Naive thymus-derived CD4-positive, alpha-beta T cell (primary cell): ENCODE measurements at regions not wholly inside any gene's neighbourhood (a gene's known extent, or its start where the extent isn't known, plus 50 kb on each side); places are given as distances from the start of the nearest gene placed in this dataset.

Experiments used
- ATAC-seq: fragments of 150-1000 bp; cut with Tn5 transposase; 2 replicates; pipeline ENCODE4 v1.10.0; 2021; ENCODE audit warnings: mild to moderate bottlenecking, moderate library complexity
- CTCF ChIA-PET: fragments of 350-600 bp; sonication (Branson Sonifier 250); formaldehyde crosslinking; loops from one replicate; lab custom pipeline; 2021; ENCODE audit warnings: antibody characterized with exemption; lab: Charles Lee
- POLR2A ChIA-PET: fragments of 350-600 bp; sonication (Branson Sonifier 250); formaldehyde crosslinking; loops from one replicate; lab custom pipeline; 2021; ENCODE audit warnings: antibody characterized with exemption, inconsistent platforms; lab: Charles Lee
- DNase-seq, 9 donors: peaks; one replicate each; pipeline versions ENCODE4 v3.0.0 to v3.0.0-alpha.2; 2020 to 2022; ENCODE audit warnings: mixed read lengths in 1 of 9
- H3K27ac ChIP-seq: one replicate; pipeline ENCODE4 v1.7.0; 2013; ENCODE audit warnings: mild to moderate bottlenecking, low read depth, low read length, moderate library complexity
- H3K27me3 ChIP-seq, 2 donors: one replicate each; pipeline ENCODE4 v1.7.0; 2013; ENCODE audit warnings: low read length in 2 of 2, mild to moderate bottlenecking in 2 of 2, moderate library complexity in 2 of 2; ENCODE audit not compliant: control insufficient read depth in 2 of 2, insufficient read depth in 2 of 2
- H3K36me3 ChIP-seq, 3 experiments: 1 replicate in 2 of 3; 2 replicates in 1 of 3; pipeline ENCODE4 v1.7.0; 2013; ENCODE audit warnings: low read length in 3 of 3, mild to moderate bottlenecking in 3 of 3, moderate library complexity in 1 of 3; ENCODE audit not compliant: insufficient read depth in 3 of 3, control insufficient read depth in 2 of 3
- H3K4me1 ChIP-seq, 2 donors: one replicate each; pipeline ENCODE4 v1.7.0; 2013; ENCODE audit warnings: low read length in 2 of 2, mild to moderate bottlenecking in 2 of 2, moderate library complexity in 1 of 2; ENCODE audit not compliant: control insufficient read depth in 2 of 2, insufficient read depth in 2 of 2
- H3K4me3 ChIP-seq: 2 replicates; pipeline ENCODE4 v1.7.0; 2013; ENCODE audit warnings: mild to moderate bottlenecking, low read length
- H3K9me3 ChIP-seq, 3 experiments: 1 replicate in 2 of 3; 2 replicates in 1 of 3; pipeline ENCODE4 v1.7.0; 2013; ENCODE audit warnings: low read length in 3 of 3; ENCODE audit not compliant: control insufficient read depth in 2 of 3
- H3K27ac Mint-ChIP-seq, 9 donors: one replicate each; pipeline ENCODE4 v1.8.0; 2020 to 2022; ENCODE audit warnings: mixed read lengths in 9 of 9, mild to moderate bottlenecking in 8 of 9, moderate library complexity in 5 of 9, inconsistent platforms in 2 of 9
- H3K27me3 Mint-ChIP-seq, 5 donors: one replicate each; pipeline ENCODE4 v1.8.0; 2021 to 2022; ENCODE audit warnings: mixed read lengths in 5 of 5, mild to moderate bottlenecking in 1 of 5
- H3K36me3 Mint-ChIP-seq, 5 donors: one replicate each; pipeline ENCODE4 v1.8.0; 2020 to 2022; ENCODE audit warnings: mixed read lengths in 5 of 5, mild to moderate bottlenecking in 3 of 5, inconsistent platforms in 1 of 5
- H3K4me1 Mint-ChIP-seq, 7 donors: one replicate each; pipeline ENCODE4 v1.8.0; 2020 to 2022; ENCODE audit warnings: mixed read lengths in 7 of 7, mild to moderate bottlenecking in 3 of 7, inconsistent platforms in 1 of 7
- H3K4me3 Mint-ChIP-seq, 10 donors: one replicate each; pipeline ENCODE4 v1.8.0; 2020 to 2022; ENCODE audit warnings: mild to moderate bottlenecking in 10 of 10, mixed read lengths in 10 of 10, moderate library complexity in 6 of 10, inconsistent platforms in 2 of 10
- H3K9me3 Mint-ChIP-seq, 11 donors: one replicate each; pipeline ENCODE4 v1.8.0; 2020 to 2022; ENCODE audit warnings: mixed read lengths in 11 of 11, mild to moderate bottlenecking in 4 of 11, inconsistent platforms in 1 of 11, moderate library complexity in 1 of 11
- intact Hi-C, 2 donors: fragments of 100-400 bp; cut with micrococcal nuclease; formaldehyde crosslinking; loops; one replicate each; pipeline ENCODE4 v1.15.1; 2023

DNA sequence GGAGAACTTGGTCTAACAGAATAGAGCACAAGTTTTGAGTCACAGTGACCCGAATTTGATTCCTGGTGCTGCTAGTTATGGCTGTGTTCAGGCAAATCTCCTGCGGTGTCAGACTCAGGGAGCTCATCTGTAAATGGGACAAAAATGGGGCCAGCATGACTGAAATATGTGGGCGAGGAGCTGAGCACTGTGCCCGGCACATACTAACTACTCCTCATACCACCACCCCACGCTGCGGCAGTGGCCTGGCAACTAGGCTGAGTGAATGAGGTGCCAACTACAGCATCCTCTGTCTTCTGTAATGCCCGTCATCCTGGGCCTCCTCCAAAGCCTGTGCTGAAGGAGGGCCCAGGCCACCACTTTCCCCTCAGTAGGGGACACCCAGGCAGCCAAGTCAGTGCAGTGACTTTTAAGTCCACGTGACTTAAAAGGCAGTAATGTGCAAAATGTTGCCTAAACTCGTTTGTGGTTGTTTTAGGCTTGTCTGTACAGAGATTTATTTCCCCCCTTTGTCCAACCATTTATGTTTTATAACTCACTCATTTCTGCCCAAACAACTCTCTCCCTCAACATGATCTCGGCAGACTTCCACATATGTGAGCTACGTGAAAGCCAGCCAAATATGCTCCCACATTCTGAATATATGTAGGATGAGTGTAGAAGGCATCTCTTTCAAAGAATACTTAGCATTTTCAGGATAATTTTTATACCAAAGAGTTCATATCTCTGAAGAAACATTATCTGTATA lies 773.7 kb downstream of the TSN start:
- no peaks in the 10 kb centered on the region for H3K27me3 Mint-ChIP-seq
- no peak overlapping the region for H3K4me3 Mint-ChIP-seq
- no peaks in the 10 kb centered on the region for H3K4me1 ChIP-seq
- no peak overlapping the region for H3K27ac ChIP-seq
- POLR2A ChIA-PET, result no interaction called here
- H3K9me3 ChIP-seq, result no peaks in the 10 kb centered on the region
- H3K27ac Mint-ChIP-seq, result no peak overlapping the region
- H3K4me3 ChIP-seq, result no peak overlapping the region
- peaks cover 0 to 2% (median 0%) of the 10 kb centered on the region in 7 donors for H3K4me1 Mint-ChIP-seq
- CTCF ChIA-PET, result no interaction called here
- H3K36me3 ChIP-seq, result no peaks in the 10 kb centered on the region
- H3K36me3 Mint-ChIP-seq, result no peaks in the 10 kb centered on the region
- ATAC-seq (no peak), DNase-seq (no peak)
- H3K9me3 Mint-ChIP-seq, result peaks cover 0 to 13% (median 3%) of the 10 kb centered on the region in 11 donors
- H3K27me3 ChIP-seq, result no peaks in the 10 kb centered on the region
- intact Hi-C loops, result no loop called here

DNA sequence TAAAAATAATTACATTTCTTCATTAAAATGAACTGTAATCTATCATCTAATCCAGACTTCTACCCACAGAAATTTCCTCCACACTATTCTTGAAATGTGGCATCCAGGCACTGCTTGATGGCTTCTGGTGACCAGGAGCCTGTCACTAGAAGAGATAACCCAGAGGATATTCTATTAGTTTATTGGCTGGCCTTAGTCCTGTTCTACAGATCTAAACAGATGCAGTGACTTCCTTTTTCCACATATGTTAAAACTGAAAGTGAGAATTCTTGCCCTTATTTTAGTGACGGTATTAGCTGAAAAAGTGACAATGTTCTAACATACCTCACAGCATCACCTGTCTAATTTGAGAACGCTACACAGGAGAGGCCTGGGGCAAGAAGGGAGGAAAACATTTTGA lies 775.4 kb downstream of the TSN start:
- no peaks in the 10 kb centered on the region for H3K36me3 Mint-ChIP-seq
- no peaks in the 10 kb centered on the region for H3K9me3 ChIP-seq
- ATAC-seq (no peak), DNase-seq (no peak)
- no peak overlapping the region for H3K27ac Mint-ChIP-seq
- no peaks in the 10 kb centered on the region for H3K36me3 ChIP-seq
- no peaks in the 10 kb centered on the region for H3K27me3 ChIP-seq
- POLR2A ChIA-PET, result no interaction called here
- H3K27me3 Mint-ChIP-seq, result no peaks in the 10 kb centered on the region
- peaks cover 0 to 13% (median 3%) of the 10 kb centered on the region in 11 donors for H3K9me3 Mint-ChIP-seq
- H3K4me1 ChIP-seq, result no peaks in the 10 kb centered on the region
- peaks cover 0 to 2% (median 0%) of the 10 kb centered on the region in 7 donors for H3K4me1 Mint-ChIP-seq
- H3K4me3 Mint-ChIP-seq, result no peak overlapping the region
- no peak overlapping the region for H3K27ac ChIP-seq
- CTCF ChIA-PET, result no interaction called here
- no peak overlapping the region for H3K4me3 ChIP-seq
- intact Hi-C loops, result no loop called here

DNA sequence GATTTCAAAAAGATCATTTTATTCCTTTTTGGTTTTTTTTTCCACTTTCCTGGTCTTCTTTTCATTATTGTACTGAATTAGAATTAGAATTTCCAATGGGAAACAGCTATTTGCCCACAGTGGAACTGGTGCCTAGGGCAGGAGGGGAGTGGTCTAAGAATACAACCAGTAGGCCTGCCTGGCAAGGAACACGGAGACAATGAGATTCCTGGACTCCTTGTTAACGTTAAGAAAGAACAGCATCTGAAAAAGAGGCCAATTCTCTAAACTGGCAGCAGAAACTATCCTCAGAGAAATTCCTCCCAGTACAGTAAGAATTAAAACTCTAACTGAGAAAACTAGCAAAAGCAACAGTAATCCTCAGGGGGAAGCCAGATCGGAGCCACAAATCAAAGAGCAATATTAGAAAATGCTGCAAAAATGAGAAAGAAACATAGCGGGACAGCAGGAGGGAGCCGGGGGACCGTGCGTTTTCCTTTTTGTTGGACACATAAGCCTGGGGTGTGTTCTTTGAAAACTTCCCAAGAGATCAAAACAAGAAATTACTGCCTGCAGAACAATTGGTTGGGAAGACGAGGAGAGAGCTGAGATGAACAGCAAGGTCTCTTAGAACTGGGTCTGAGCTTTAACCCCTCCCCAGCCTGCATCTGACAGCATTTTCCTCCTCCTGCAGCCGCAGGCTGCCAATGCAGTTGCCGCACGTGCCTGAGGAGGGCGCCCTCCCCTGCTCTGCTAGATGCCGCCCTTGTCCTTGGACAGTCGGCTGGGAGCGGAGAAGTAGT lies 776.0 kb downstream of the TSN start:
- no peaks in the 10 kb centered on the region for H3K4me1 ChIP-seq
- ChIA-PET CTCF (no interaction called here), POLR2A (no interaction called here)
- Mint-ChIP-seq H3K4me3 (no peak overlapping the region), H3K27ac (no peak overlapping the region), H3K4me1 (peaks cover 0 to 2% (median 0%) of the 10 kb centered on the region in 7 donors), H3K36me3 (no peaks in the 10 kb centered on the region), H3K27me3 (no peaks in the 10 kb centered on the region), H3K9me3 (peaks cover 0 to 13% (median 3%) of the 10 kb centered on the region in 11 donors)
- no peak overlapping the region for H3K27ac ChIP-seq
- no peak overlapping the region for H3K4me3 ChIP-seq
- no peaks in the 10 kb centered on the region for H3K36me3 ChIP-seq
- H3K9me3 ChIP-seq, result no peaks in the 10 kb centered on the region
- DNase-seq (no peak), ATAC-seq (no peak)
- intact Hi-C loops, result no loop called here
- no peaks in the 10 kb centered on the region for H3K27me3 ChIP-seq

DNA sequence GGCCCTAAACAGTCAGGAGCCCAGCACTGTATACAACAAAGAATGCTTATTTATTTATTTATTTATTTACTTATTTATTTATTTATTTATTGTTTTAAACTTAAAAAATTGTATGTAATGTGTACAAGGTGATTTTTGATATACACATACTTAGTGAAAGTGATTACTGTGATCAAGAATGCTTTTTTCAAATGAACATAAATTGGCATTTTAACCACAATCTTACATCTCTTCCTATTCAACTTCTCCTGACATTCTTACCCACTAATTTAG lies 776.6 kb downstream of the TSN start:
- H3K4me1 ChIP-seq, result no peaks in the 10 kb centered on the region
- CTCF ChIA-PET, result no interaction called here
- H3K27me3 Mint-ChIP-seq, result no peaks in the 10 kb centered on the region
- ATAC-seq (no peak), DNase-seq (no peak)
- intact Hi-C loops, result no loop called here
- H3K27ac ChIP-seq, result no peak overlapping the region
- no peaks in the 10 kb centered on the region for H3K9me3 ChIP-seq
- peaks cover 0 to 9% (median 1%) of the 10 kb centered on the region in 11 donors for H3K9me3 Mint-ChIP-seq
- H3K36me3 ChIP-seq, result no peaks in the 10 kb centered on the region
- H3K27me3 ChIP-seq, result no peaks in the 10 kb centered on the region
- POLR2A ChIA-PET, result no interaction called here
- no peak overlapping the region for H3K4me3 ChIP-seq
- H3K36me3 Mint-ChIP-seq, result no peaks in the 10 kb centered on the region
- peaks cover 0 to 2% (median 0%) of the 10 kb centered on the region in 7 donors for H3K4me1 Mint-ChIP-seq
- no peak overlapping the region for H3K4me3 Mint-ChIP-seq
- H3K27ac Mint-ChIP-seq, result no peak overlapping the region

DNA sequence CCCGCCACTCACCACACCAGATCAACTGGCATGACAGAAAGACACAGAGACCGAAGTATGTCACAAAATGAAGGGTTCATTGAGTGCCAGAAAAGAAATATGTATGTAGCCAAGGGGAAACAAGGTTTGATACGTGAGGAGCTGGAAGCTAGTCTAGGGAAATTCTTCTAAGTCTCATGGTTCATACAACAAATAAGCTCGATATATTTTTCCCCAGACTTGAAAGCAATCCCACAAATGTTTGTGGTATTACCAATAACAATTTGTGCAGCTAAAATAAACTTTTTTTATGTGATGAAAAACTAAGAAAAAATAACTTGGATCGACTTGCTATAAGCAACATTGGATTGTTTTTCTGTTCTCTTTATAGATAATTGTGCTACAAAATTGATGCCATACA lies 777.0 kb downstream of the TSN start:
- Histone ChIP-seq H3K4me1 (no peaks in the 10 kb centered on the region), H3K9me3 (no peaks in the 10 kb centered on the region), H3K36me3 (no peaks in the 10 kb centered on the region), H3K27ac (no peak overlapping the region), H3K4me3 (no peak overlapping the region), H3K27me3 (no peaks in the 10 kb centered on the region)
- ATAC-seq (no peak), DNase-seq (no peak)
- Mint-ChIP-seq H3K4me3 (no peak overlapping the region), H3K27me3 (no peaks in the 10 kb centered on the region), H3K36me3 (no peaks in the 10 kb centered on the region), H3K27ac (no peak overlapping the region), H3K9me3 (peaks cover 0 to 9% (median 2%) of the 10 kb centered on the region in 11 donors), H3K4me1 (peaks cover 0 to 2% (median 0%) of the 10 kb centered on the region in 7 donors)
- intact Hi-C loops, result no loop called here
- ChIA-PET POLR2A (no interaction called here), CTCF (no interaction called here)

DNA sequence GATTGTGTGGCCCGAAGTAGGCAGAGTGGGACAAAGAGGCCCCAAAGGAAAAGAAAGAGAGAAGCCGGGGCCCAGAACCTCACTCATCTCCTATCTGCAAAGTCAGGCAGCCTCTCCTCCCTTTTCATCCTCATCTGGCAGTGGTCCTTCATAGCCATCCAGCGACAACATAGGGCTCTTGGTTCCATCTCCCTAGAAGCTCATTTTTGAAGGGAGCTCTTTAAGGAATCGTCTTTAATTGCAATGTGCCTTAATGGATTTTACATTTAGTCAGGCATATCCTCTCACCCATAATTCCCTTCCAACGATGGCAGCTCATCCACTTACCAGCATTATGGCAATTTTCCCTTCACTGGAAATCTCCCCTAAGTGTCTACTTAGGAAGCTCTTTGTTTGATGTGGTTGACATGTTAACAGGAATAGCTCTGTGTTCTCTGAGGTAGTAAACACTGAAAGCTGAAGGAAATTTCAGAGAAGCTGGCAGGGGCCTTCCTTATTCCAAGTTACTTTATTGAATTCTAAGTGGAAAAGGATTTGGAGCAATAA lies 780.6 kb downstream of the TSN start:
- Mint-ChIP-seq H3K4me3 (no peak overlapping the region), H3K36me3 (no peaks in the 10 kb centered on the region), H3K4me1 (peaks cover 0 to under 1% (median 0%) of the 10 kb centered on the region in 7 donors), H3K27me3 (peaks cover 0 to 4% (median 0%) of the 10 kb centered on the region in 5 donors), H3K9me3 (peaks cover 0 to 6% (median 3%) of the 10 kb centered on the region in 11 donors), H3K27ac (no peak overlapping the region)
- no peaks in the 10 kb centered on the region for H3K27me3 ChIP-seq
- no peaks in the 10 kb centered on the region for H3K36me3 ChIP-seq
- ChIA-PET POLR2A (no interaction called here), CTCF (no interaction called here)
- H3K4me1 ChIP-seq, result no peaks in the 10 kb centered on the region
- intact Hi-C loops, result loop anchor here in 1 of 2 donors (1.0 kb wide), 1 partner anchor 9 kb away; no protein-coding TSS in a partner anchor
- H3K4me3 ChIP-seq, result no peak overlapping the region
- peaks cover 0 to 3% (median 0%) of the 10 kb centered on the region in 3 experiments for H3K9me3 ChIP-seq
- H3K27ac ChIP-seq, result no peak overlapping the region
- ATAC-seq, result no peak
- no peak for DNase-seq
